Activated CD8-positive, alpha-beta T cell treated with anti-CD3 and anti-CD28 coated beads for 36 hours (primary cell): ENCODE measurements at regions not wholly inside any gene's neighbourhood (a gene's known extent, or its start where the extent isn't known, plus 50 kb on each side); places are given as distances from the start of the nearest gene placed in this dataset.

Experiments
- ATAC-seq: fragments of 200-7000 bp; cut with Tn5 transposase; one replicate; pipeline ENCODE4 v1.10.0; 2021; ENCODE audit warnings: mild to moderate bottlenecking, moderate library complexity
- CTCF ChIA-PET: fragments of 350-600 bp; sonication (Branson Sonifier 250); formaldehyde crosslinking; loops from one replicate; lab custom pipeline; 2021; ENCODE audit warnings: antibody characterized with exemption; lab: Charles Lee
- POLR2A ChIA-PET: fragments of 350-600 bp; sonication (Branson Sonifier 250); formaldehyde crosslinking; loops from one replicate; lab custom pipeline; 2021; ENCODE audit warnings: antibody characterized with exemption; lab: Charles Lee
- DNase-seq: peaks from one replicate; pipeline ENCODE4 v3.0.0-alpha.2; 2020
- H3K27ac Mint-ChIP-seq: one replicate; pipeline ENCODE4 v1.8.0; 2021; ENCODE audit warnings: mild to moderate bottlenecking, mixed read lengths
- H3K27me3 Mint-ChIP-seq: one replicate; pipeline ENCODE4 v1.8.0; 2021; ENCODE audit warnings: mixed read lengths
- H3K36me3 Mint-ChIP-seq: one replicate; pipeline ENCODE4 v1.8.0; 2021; ENCODE audit warnings: low read depth, mixed read lengths
- H3K4me1 Mint-ChIP-seq: one replicate; pipeline ENCODE4 v1.8.0; 2021; ENCODE audit warnings: low read depth, mixed read lengths
- H3K4me3 Mint-ChIP-seq: one replicate; pipeline ENCODE4 v1.8.0; 2021; ENCODE audit warnings: mild to moderate bottlenecking, moderate library complexity, mixed read lengths
- H3K9me3 Mint-ChIP-seq: one replicate; pipeline ENCODE4 v1.8.0; 2021; ENCODE audit warnings: mixed read lengths
- CTCF ChIP-seq: fragments of 200-600 bp; IDR thresholded peaks from one replicate; pipeline ENCODE4 v1.8.0; 2022; ENCODE audit warnings: antibody characterized with exemption, mild to moderate bottlenecking
- intact Hi-C: fragments of 100-400 bp; cut with micrococcal nuclease; formaldehyde crosslinking; loops from one replicate; pipeline ENCODE4 v1.10.0; 2022

- intact Hi-C loops: no loop called here
- Mint-ChIP-seq H3K36me3 (no peaks in the 10 kb centered on the region), H3K27ac (no peak overlapping the region), H3K9me3 (peaks cover 10% of the 10 kb centered on the region), H3K27me3 (no peaks in the 10 kb centered on the region), H3K4me1 (no peaks in the 10 kb centered on the region), H3K4me3 (no peak overlapping the region)
- ATAC-seq (no peak), DNase-seq (no peak)
- POLR2A ChIA-PET: no interaction called here
- TF ChIP-seq CTCF: no peak
- CTCF ChIA-PET: no interaction called here
Measured at GRCh38 chr5:20254748-20255147, 266.7 kb upstream of the CDH18 start.

GRCh38 chr5:20248118-20248517 is 260.1 kb upstream of the CDH18 start:
- POLR2A ChIA-PET: no interaction called here
- CTCF ChIA-PET: no interaction called here
- DNase-seq: no peak
- H3K27me3 Mint-ChIP-seq: no peaks in the 10 kb centered on the region
- H3K9me3 Mint-ChIP-seq: peaks cover 11% of the 10 kb centered on the region
- no peak for TF ChIP-seq CTCF
- intact Hi-C loops: no loop called here
- H3K4me1 Mint-ChIP-seq: no peaks in the 10 kb centered on the region
- no peak overlapping the region for H3K27ac Mint-ChIP-seq
- no peaks in the 10 kb centered on the region for H3K36me3 Mint-ChIP-seq
- H3K4me3 Mint-ChIP-seq: no peak overlapping the region
- no peak for ATAC-seq

- intact Hi-C loops: no loop called here
- H3K36me3 Mint-ChIP-seq: no peaks in the 10 kb centered on the region
Measured at GRCh38 chr5:20245432-20245974, 257.5 kb upstream of the CDH18 start.

GRCh38 chr5:20241351-20241750 is 253.4 kb upstream of the CDH18 start:
- Mint-ChIP-seq H3K27ac (no peak overlapping the region), H3K4me1 (no peaks in the 10 kb centered on the region), H3K36me3 (no peaks in the 10 kb centered on the region), H3K27me3 (no peaks in the 10 kb centered on the region), H3K9me3 (peaks cover 5% of the 10 kb centered on the region), H3K4me3 (no peak overlapping the region)
- no peak for TF ChIP-seq CTCF
- POLR2A ChIA-PET: no interaction called here
- CTCF ChIA-PET: no interaction called here
- intact Hi-C loops: no loop called here
- ATAC-seq (no peak), DNase-seq (no peak)

More at GRCh38 chr5:20245432-20245974, 257.5 kb upstream of the CDH18 start:
- TF ChIP-seq CTCF: no peak
- Mint-ChIP-seq H3K4me1 (no peaks in the 10 kb centered on the region), H3K9me3 (peaks cover 11% of the 10 kb centered on the region), H3K4me3 (no peak overlapping the region), H3K27ac (no peak overlapping the region), H3K27me3 (no peaks in the 10 kb centered on the region)
- ChIA-PET CTCF (no interaction called here), POLR2A (no interaction called here)
- no peak for ATAC-seq
- DNase-seq: no peak

- H3K4me3 Mint-ChIP-seq: no peak overlapping the region
- TF ChIP-seq CTCF: no peak
- H3K27ac Mint-ChIP-seq: no peak overlapping the region
- ChIA-PET POLR2A (interaction anchor here (0.7 kb wide), 1 partner anchor 75 kb away, joined by 3 read pairs; no protein-coding TSS in a partner anchor), CTCF (no interaction called here)
- no peaks in the 10 kb centered on the region for H3K27me3 Mint-ChIP-seq
- intact Hi-C loops: no loop called here
- H3K4me1 Mint-ChIP-seq: no peaks in the 10 kb centered on the region
- DNase-seq (no peak), ATAC-seq (no peak)
- H3K36me3 Mint-ChIP-seq: no peaks in the 10 kb centered on the region
- peaks cover 8% of the 10 kb centered on the region for H3K9me3 Mint-ChIP-seq
Measured at GRCh38 chr5:20231040-20231439, 243.0 kb upstream of the CDH18 start.
